ENCODE measurements at regions not wholly inside any gene's neighbourhood (a gene's known extent, or its start where the extent isn't known, plus 50 kb on each side); places are given as distances from the start of the nearest gene placed in this dataset.
A peak's percentile ranks its signal among the peaks of the same experiment; 100 is the strongest.

GRCh38 chr15:62453981-62454380 lies 288.9 kb upstream of the C2CD4B start:
- Histone ChIP-seq H3K27me3 (no peaks in the 10 kb centered on the region), H3K9ac (no peak overlapping the region), H4K20me1 (no peaks in the 10 kb centered on the region), H3K4me3 (no peak overlapping the region), H3K27ac (no peak overlapping the region), H3K9me3 (no peaks in the 10 kb centered on the region), H3K4me2 (peak overlapping the region; percentile 14; the same call in 1 of the 2 replicates), H3K36me3 (no peaks in the 10 kb centered on the region), H3K4me1 (no peaks in the 10 kb centered on the region)
- no peak for TF ChIP-seq Cebpa-rat (IDR thresholded peaks at IDR 0.05)

DNA sequence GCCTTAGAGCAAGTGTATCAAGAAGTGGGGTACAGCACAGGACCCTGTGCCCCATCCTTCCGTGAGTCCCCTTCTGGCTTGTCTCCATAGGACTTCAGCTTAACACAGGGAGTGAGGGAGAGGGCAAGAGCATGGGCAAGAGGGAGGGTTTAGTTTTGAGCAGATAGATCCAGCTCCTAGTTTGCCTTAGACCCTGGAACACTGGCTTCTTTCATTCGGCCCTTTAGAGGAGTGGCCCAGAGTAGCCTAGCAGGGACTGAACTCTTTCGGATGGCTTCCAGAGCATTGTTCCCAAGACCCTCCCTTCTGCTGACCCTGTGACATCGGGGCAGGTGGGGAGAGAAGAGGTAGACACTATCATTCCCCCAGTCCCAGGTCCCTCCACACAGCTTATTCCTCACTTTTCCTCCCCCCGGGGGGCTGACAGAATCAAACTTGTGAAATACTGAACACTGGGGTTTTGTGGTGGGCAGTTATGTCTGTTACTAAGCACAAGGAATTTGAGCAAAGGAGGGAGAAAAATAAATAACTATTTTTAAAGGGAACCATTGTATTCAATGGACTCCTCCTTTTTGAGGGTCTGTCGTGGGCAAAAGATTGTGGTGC lies 289.6 kb upstream of the C2CD4B start:
- no peak overlapping the region for H3K4me2 ChIP-seq
- no peaks in the 10 kb centered on the region for H3K27me3 ChIP-seq
- H4K20me1 ChIP-seq: no peaks in the 10 kb centered on the region
- no peaks in the 10 kb centered on the region for H3K4me1 ChIP-seq
- no peak overlapping the region for H3K9ac ChIP-seq
- no peak overlapping the region for H3K4me3 ChIP-seq
- no peaks in the 10 kb centered on the region for H3K36me3 ChIP-seq
- TF ChIP-seq Cebpa-rat (IDR thresholded peaks at IDR 0.05): no peak
- H3K27ac ChIP-seq: no peak overlapping the region
- H3K9me3 ChIP-seq: no peaks in the 10 kb centered on the region

DNA sequence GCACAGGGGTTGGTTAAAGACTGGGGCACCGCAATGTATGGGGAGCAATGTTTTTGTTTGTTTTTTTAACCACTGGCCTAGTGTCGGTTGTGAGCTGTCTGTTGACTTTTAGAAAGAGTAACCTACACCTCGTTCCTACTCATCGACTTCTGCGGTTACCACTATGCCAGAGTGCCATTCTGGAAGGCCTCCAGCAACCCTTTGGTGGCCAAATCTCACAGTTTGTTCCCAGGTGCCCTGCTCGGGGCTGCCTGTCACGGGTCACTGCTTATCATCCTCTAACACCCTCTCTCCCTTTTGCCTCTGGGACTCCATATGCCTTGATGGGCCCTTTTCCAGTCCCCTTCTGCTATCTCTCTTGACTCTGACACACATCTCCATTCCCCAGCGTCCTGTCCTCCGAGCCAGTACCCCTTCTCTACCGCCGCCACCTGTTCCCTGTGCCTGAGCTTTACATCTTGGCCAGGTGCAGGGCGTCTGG lies 290.4 kb upstream of the C2CD4B start:
- Histone ChIP-seq H3K36me3 (no peaks in the 10 kb centered on the region), H3K9me3 (no peaks in the 10 kb centered on the region), H4K20me1 (no peaks in the 10 kb centered on the region), H3K4me2 (no peak overlapping the region), H3K4me1 (no peaks in the 10 kb centered on the region), H3K27ac (no peak overlapping the region), H3K4me3 (no peak overlapping the region), H3K9ac (no peak overlapping the region), H3K27me3 (no peaks in the 10 kb centered on the region)
- no peak for TF ChIP-seq Cebpa-rat (IDR thresholded peaks at IDR 0.05)

DNA sequence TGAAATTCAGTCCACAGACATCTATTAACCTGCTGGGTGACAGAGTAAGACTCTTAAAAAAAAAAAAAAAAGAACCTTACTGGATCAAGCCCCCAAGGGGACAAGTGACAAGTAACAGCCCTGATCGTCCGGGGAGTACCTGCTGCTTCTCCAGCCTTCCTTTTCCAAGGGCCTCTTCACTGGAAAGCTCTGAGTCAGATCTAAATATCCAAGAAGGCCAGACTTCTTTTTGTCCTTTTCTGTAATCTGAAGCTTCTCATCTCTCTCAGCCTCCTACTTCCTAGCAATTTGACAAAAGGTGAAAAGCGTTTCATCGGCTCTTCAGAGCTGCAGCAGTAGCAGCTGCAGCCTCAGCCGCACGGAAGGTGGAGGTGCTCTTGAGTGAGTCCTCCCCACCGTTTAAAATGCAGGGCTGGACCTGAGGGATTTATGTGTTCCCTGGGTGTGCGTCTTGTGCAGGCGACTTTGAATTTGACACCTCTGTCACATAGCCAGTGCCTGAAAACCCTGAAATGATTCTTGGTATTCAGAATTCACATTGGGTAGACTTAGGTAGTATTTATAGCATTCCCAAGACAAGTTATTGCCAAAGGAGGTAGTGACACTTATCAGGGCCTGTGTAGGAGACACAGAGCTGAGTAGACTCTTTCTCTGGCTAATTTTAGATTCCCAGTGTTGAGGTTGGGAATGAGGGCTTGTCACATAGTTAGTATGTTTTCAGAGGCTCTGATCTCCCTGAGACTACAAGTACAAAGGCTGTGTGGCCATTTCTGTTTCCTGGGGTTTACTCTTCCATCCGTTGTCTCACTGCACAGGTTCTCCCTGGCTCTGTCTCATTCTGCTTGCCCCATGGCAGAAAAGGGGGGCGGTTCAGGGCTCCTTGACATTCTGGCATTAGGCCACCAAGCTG lies 291.2 kb upstream of the C2CD4B start:
- Histone ChIP-seq H3K9me3 (no peaks in the 10 kb centered on the region), H3K27ac (no peak overlapping the region), H3K36me3 (no peaks in the 10 kb centered on the region), H3K9ac (no peak overlapping the region), H3K27me3 (no peaks in the 10 kb centered on the region), H4K20me1 (no peaks in the 10 kb centered on the region), H3K4me3 (no peak overlapping the region), H3K4me1 (no peaks in the 10 kb centered on the region), H3K4me2 (no peak overlapping the region)
- TF ChIP-seq Cebpa-rat (IDR thresholded peaks at IDR 0.05): no peak

- Histone ChIP-seq H3K27me3 (no peaks in the 10 kb centered on the region), H3K36me3 (no peaks in the 10 kb centered on the region), H3K9ac (no peak overlapping the region), H3K4me1 (no peaks in the 10 kb centered on the region), H3K9me3 (no peaks in the 10 kb centered on the region), H3K4me3 (no peak overlapping the region), H3K27ac (no peak overlapping the region), H4K20me1 (no peaks in the 10 kb centered on the region), H3K4me2 (no peak overlapping the region)
- TF ChIP-seq Cebpa-rat (IDR thresholded peaks at IDR 0.05): no peak
Measured at GRCh38 chr15:62457100-62457499, 292.0 kb upstream of the C2CD4B start.

- no peaks in the 10 kb centered on the region for H3K4me1 ChIP-seq
- no peaks in the 10 kb centered on the region for H3K36me3 ChIP-seq
- no peak overlapping the region for H3K27ac ChIP-seq
- H3K4me3 ChIP-seq: no peak overlapping the region
- H3K9ac ChIP-seq: no peak overlapping the region
- no peak for TF ChIP-seq Cebpa-rat (IDR thresholded peaks at IDR 0.05)
- H4K20me1 ChIP-seq: no peaks in the 10 kb centered on the region
- no peaks in the 10 kb centered on the region for H3K27me3 ChIP-seq
- H3K4me2 ChIP-seq: no peak overlapping the region
- no peaks in the 10 kb centered on the region for H3K9me3 ChIP-seq
Measured at GRCh38 chr15:62459875-62460274, 294.8 kb upstream of the C2CD4B start.

DNA sequence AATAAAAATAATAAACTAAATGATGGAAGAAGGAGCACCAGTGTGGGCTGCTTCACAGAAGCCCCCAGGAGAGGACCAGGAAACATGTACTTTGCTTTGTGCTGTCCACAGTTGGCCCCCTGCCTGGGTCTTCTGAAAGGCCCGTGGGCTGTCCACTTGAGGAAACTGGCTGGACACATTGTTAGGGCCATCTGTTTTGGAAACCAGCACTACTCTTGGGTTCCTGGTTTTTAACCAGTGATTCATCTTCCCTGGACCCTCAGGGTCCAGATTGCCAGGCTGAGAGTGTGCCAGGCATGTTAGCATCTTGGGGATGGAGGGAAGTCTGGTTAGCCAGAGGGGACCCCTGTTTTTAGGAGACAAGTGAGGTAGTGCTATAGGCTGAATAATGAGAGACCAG lies 297.2 kb upstream of the C2CD4B start:
- Histone ChIP-seq H3K4me2 (no peak overlapping the region), H3K27me3 (no peaks in the 10 kb centered on the region), H3K9ac (no peak overlapping the region), H3K27ac (no peak overlapping the region), H3K36me3 (no peaks in the 10 kb centered on the region), H4K20me1 (no peaks in the 10 kb centered on the region), H3K4me3 (no peak overlapping the region), H3K9me3 (no peaks in the 10 kb centered on the region), H3K4me1 (no peaks in the 10 kb centered on the region)
- no peak for TF ChIP-seq Cebpa-rat (IDR thresholded peaks at IDR 0.05)

DNA sequence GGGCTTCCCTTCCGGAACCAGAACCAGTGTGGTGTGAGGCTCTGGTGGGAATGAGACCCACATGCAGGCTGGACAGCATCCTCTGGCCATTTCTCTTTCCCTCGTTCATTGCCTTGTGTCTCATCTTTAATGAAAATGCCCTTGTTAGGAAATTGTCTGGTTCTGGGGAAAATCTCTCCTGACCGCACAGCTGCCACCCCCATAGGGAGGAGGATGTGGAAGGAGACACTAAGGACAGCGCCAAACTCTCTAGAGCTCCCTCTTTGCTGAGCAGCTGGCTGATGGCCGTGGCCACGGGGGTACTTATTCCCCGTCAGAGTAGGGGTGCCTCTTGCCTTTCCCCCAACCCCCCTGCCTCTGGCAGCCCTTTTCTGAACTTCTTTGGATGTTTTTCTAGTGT lies 297.6 kb upstream of the C2CD4B start:
- H3K27ac ChIP-seq: no peak overlapping the region
- no peaks in the 10 kb centered on the region for H3K27me3 ChIP-seq
- no peak overlapping the region for H3K4me2 ChIP-seq
- no peaks in the 10 kb centered on the region for H3K36me3 ChIP-seq
- H3K9me3 ChIP-seq: no peaks in the 10 kb centered on the region
- H3K4me3 ChIP-seq: no peak overlapping the region
- H3K4me1 ChIP-seq: no peaks in the 10 kb centered on the region
- H4K20me1 ChIP-seq: no peaks in the 10 kb centered on the region
- TF ChIP-seq Cebpa-rat (IDR thresholded peaks at IDR 0.05): no peak
- H3K9ac ChIP-seq: no peak overlapping the region

DNA sequence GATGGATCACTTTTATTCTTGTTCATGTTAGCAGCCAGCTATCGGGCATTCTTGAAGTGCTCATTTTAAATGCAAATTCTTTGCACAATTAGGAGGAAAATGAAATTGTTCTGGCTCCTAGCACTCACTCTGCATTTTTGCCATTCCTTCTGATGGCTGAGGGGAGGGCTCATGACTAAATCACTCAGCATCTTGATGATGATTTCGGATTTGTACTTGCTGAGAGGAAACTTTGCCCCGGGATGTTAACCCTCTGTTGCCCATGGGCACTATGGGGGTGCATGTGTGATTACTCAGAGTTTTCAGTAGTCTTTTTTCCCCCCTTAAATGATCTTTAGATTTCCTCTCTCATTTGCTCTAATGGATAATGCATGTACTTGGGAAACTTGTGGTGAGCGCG lies 299.6 kb upstream of the C2CD4B start:
- Histone ChIP-seq H3K9ac (no peak overlapping the region), H3K4me3 (no peak overlapping the region), H3K9me3 (no peaks in the 10 kb centered on the region), H3K4me1 (no peaks in the 10 kb centered on the region), H3K27ac (no peak overlapping the region), H3K27me3 (no peaks in the 10 kb centered on the region), H3K4me2 (no peak overlapping the region), H3K36me3 (no peaks in the 10 kb centered on the region), H4K20me1 (no peaks in the 10 kb centered on the region)
- no peak for TF ChIP-seq Cebpa-rat (IDR thresholded peaks at IDR 0.05)

DNA sequence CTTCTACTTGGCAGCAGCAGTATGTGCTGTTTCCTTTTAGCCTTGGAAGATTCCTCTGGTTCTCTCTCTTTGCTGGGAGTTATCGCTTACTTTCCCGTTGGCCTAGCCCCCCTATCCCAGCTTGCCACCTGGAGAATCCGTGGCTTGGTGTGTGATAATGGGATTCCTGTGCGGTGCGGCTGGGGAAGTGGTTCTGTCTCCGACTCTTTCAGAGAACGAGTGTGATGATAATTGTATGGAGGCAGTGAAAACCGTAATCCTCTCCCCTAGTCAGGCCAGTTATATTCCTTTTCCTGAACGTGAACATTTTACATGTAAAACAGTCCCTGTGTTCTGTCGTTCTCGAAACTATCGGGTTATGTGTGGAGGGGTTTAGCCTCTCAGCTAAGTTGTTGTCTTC lies 300.1 kb upstream of the C2CD4B start:
- Histone ChIP-seq H3K4me3 (no peak overlapping the region), H3K36me3 (no peaks in the 10 kb centered on the region), H3K27ac (no peak overlapping the region), H3K9me3 (no peaks in the 10 kb centered on the region), H3K4me2 (no peak overlapping the region), H4K20me1 (no peaks in the 10 kb centered on the region), H3K9ac (no peak overlapping the region), H3K4me1 (no peaks in the 10 kb centered on the region), H3K27me3 (no peaks in the 10 kb centered on the region)
- TF ChIP-seq Cebpa-rat (IDR thresholded peaks at IDR 0.05): no peak

All from BLaER1 (cell line).